HL-60 (cell line): ENCODE measurements at regions not wholly inside any gene's neighbourhood (a gene's known extent, or its start where the extent isn't known, plus 50 kb on each side); places are given as distances from the start of the nearest gene placed in this dataset.

Source experiments
- DNase-seq, 2 experiments: peaks; one replicate each; pipeline ENCODE4 v3.0.0-alpha.2; 2010 to 2020; ENCODE audit warnings: low read depth in 1 of 2, low spot score in 1 of 2
- H3K27ac ChIP-seq: fragments of 250-450 bp; sonication (Bioruptor Pico); replicated peaks from 2 replicates; pipeline ENCODE4 v1.5.1; 2020; ENCODE audit warnings: mild to moderate bottlenecking, moderate library complexity
- H3K27me3 ChIP-seq: fragments of 250-450 bp; sonication (Bioruptor Pico); 2 replicates; pipeline ENCODE4 v1.5.1; 2021; ENCODE audit warnings: mild to moderate bottlenecking, moderate library complexity; ENCODE audit not compliant: insufficient read depth, poor library complexity, severe bottlenecking
- H3K4me3 ChIP-seq: replicated peaks from 2 replicates; pipeline ENCODE4 v1.5.1; 2011; ENCODE audit warnings: mild to moderate bottlenecking, control low read depth, low read length; ENCODE audit not compliant: insufficient read depth
- GABPA ChIP-seq: IDR thresholded peaks from 2 replicates; pipeline ENCODE4 v1.6.1; 2012; ENCODE audit warnings: low read depth
- POLR2AphosphoS5 ChIP-seq: IDR thresholded peaks from 2 replicates; pipeline ENCODE4 v1.6.1; 2012; ENCODE audit warnings: low read depth
- SPI1 ChIP-seq: IDR thresholded peaks from 2 replicates; pipeline ENCODE4 v1.6.1; 2012; ENCODE audit warnings: low read depth, mild to moderate bottlenecking, borderline replicate concordance
- TF ChIP-seq, protein P1 (sequence below): IDR thresholded peaks from one replicate; pipeline ENCODE4 v1.5.1; 2011; ENCODE audit warnings: low read length, control low read depth, inconsistent platforms; ENCODE audit not compliant: insufficient read depth
- TF ChIP-seq, protein P2 (sequence below): IDR thresholded peaks from 2 replicates; pipeline ENCODE4 v1.6.1; 2012; ENCODE audit warnings: low read depth; ENCODE audit not compliant: insufficient replicate concordance

DNA sequence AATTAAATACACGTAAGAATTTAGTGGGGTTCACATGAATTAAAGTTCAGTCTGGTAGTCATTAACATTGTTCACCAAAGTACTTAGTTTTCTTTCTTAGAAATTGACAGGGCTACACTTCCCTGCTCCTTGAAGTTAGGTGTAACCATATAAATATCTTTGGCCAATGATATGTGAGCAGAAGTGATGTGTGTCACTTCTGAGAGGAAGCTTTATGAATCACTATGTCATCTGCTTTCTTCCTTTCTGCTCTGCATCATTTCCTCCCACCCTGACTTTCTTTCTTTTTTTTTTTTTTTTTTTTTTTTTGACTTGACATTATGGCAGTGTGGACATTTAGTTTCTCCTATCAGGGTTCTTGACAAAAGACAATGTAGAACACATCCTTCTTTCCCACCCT, 156.2 kb upstream of the COL8A1 start:
- TF ChIP-seq POLR2AphosphoS5 (no peak), SPI1 (no peak), GABPA (no peak)
- TF ChIP-seq, protein P1, sequence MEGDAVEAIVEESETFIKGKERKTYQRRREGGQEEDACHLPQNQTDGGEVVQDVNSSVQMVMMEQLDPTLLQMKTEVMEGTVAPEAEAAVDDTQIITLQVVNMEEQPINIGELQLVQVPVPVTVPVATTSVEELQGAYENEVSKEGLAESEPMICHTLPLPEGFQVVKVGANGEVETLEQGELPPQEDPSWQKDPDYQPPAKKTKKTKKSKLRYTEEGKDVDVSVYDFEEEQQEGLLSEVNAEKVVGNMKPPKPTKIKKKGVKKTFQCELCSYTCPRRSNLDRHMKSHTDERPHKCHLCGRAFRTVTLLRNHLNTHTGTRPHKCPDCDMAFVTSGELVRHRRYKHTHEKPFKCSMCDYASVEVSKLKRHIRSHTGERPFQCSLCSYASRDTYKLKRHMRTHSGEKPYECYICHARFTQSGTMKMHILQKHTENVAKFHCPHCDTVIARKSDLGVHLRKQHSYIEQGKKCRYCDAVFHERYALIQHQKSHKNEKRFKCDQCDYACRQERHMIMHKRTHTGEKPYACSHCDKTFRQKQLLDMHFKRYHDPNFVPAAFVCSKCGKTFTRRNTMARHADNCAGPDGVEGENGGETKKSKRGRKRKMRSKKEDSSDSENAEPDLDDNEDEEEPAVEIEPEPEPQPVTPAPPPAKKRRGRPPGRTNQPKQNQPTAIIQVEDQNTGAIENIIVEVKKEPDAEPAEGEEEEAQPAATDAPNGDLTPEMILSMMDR: no peak
- TF ChIP-seq, protein P2, sequence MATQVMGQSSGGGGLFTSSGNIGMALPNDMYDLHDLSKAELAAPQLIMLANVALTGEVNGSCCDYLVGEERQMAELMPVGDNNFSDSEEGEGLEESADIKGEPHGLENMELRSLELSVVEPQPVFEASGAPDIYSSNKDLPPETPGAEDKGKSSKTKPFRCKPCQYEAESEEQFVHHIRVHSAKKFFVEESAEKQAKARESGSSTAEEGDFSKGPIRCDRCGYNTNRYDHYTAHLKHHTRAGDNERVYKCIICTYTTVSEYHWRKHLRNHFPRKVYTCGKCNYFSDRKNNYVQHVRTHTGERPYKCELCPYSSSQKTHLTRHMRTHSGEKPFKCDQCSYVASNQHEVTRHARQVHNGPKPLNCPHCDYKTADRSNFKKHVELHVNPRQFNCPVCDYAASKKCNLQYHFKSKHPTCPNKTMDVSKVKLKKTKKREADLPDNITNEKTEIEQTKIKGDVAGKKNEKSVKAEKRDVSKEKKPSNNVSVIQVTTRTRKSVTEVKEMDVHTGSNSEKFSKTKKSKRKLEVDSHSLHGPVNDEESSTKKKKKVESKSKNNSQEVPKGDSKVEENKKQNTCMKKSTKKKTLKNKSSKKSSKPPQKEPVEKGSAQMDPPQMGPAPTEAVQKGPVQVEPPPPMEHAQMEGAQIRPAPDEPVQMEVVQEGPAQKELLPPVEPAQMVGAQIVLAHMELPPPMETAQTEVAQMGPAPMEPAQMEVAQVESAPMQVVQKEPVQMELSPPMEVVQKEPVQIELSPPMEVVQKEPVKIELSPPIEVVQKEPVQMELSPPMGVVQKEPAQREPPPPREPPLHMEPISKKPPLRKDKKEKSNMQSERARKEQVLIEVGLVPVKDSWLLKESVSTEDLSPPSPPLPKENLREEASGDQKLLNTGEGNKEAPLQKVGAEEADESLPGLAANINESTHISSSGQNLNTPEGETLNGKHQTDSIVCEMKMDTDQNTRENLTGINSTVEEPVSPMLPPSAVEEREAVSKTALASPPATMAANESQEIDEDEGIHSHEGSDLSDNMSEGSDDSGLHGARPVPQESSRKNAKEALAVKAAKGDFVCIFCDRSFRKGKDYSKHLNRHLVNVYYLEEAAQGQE: no peak
- Histone ChIP-seq H3K4me3 (no peak overlapping the region), H3K27me3 (no peaks in the 10 kb centered on the region), H3K27ac (no peak overlapping the region)
- no peak for DNase-seq

DNA sequence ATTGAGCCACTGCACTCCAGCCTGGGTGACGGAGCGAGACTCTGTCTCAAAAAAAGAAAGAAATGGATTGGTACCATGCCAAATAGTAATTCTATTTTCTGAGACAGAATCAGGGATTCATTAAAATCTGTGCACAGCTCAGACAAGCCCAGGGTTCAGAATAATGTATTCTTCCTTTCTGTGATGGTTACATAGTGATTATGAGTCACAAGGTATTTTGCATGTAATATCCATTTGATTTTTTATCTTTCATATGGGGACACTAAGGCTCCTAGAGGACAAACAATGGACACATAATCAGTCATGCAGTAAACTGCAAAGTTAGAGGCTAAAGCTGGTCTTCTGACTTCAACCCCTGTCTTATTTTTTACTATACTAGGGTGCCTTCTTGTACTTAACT, 156.8 kb upstream of the COL8A1 start:
- Histone ChIP-seq H3K27me3 (no peaks in the 10 kb centered on the region), H3K27ac (no peak overlapping the region), H3K4me3 (no peak overlapping the region)
- TF ChIP-seq GABPA (no peak), POLR2AphosphoS5 (no peak), SPI1 (no peak)
- TF ChIP-seq, protein P1: no peak
- TF ChIP-seq, protein P2: no peak
- no peak for DNase-seq

DNA sequence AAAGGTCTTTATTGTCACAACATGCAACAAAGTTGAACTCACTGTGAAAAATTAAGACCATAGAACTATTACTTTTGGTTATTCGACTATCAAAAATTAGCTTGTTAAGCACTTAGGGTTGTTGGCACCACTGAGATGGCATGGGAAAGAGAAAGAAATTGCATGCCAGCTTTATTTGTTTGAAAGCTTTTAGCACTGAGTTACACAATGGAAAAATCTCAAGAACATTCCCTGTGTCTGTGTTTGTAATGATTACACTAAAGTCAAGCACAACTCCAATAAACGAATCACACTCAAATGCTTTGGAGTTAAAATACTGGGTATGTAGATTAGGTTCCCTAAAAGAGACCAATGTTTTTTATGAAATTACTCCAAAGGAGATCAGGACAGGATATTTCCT, 158.6 kb upstream of the COL8A1 start:
- TF ChIP-seq, protein P1: no peak
- no peak for TF ChIP-seq SPI1
- TF ChIP-seq GABPA: no peak
- TF ChIP-seq POLR2AphosphoS5: no peak
- TF ChIP-seq, protein P2: no peak
- no peak overlapping the region for H3K4me3 ChIP-seq

More for the DNA sequence above, 158.6 kb upstream of the COL8A1 start:
- H3K27ac ChIP-seq: no peak overlapping the region
- H3K27me3 ChIP-seq: no peaks in the 10 kb centered on the region
- no peak for DNase-seq
